Left ventricle myocardium inferior (tissue), 1 donor: ENCODE measurements at regions not wholly inside any gene's neighbourhood (a gene's known extent, or its start where the extent isn't known, plus 50 kb on each side); places are given as distances from the start of the nearest gene placed in this dataset.

Source experiments
- DNase-seq: peaks from one replicate; pipeline ENCODE4 v3.0.0-alpha.2; 2020
- H3K27ac ChIP-seq: fragments of 200-600 bp; replicated peaks from 2 replicates; pipeline ENCODE4 v1.8.0; 2021
- H3K27me3 ChIP-seq: fragments of 200-600 bp; 2 replicates; pipeline ENCODE4 v1.8.0; 2021; ENCODE audit warnings: low read depth
- H3K36me3 ChIP-seq: fragments of 200-600 bp; 2 replicates; pipeline ENCODE4 v1.8.0; 2021
- H3K4me1 ChIP-seq: fragments of 200-600 bp; 2 replicates; pipeline ENCODE4 v1.8.0; 2021
- H3K4me3 ChIP-seq: fragments of 200-600 bp; 2 replicates; pipeline ENCODE4 v1.8.0; 2021; ENCODE audit warnings: mild to moderate bottlenecking, moderate library complexity
- H3K9me3 ChIP-seq: fragments of 200-600 bp; replicated peaks from 2 replicates; pipeline ENCODE4 v1.8.0; 2021
- intact Hi-C: fragments of 100-400 bp; cut with micrococcal nuclease; formaldehyde crosslinking; loops from one replicate; pipeline ENCODE4 v1.11.0; 2022
- TF ChIP-seq, protein P1 (sequence below): fragments of 200-600 bp; IDR thresholded peaks from 2 replicates; pipeline ENCODE4 v1.8.0; 2021; ENCODE audit warnings: antibody characterized with exemption, mild to moderate bottlenecking, borderline replicate concordance
- donor health status: DM: no; HTN: yes; CAD: no; lungs with severe emphysema.

DNA sequence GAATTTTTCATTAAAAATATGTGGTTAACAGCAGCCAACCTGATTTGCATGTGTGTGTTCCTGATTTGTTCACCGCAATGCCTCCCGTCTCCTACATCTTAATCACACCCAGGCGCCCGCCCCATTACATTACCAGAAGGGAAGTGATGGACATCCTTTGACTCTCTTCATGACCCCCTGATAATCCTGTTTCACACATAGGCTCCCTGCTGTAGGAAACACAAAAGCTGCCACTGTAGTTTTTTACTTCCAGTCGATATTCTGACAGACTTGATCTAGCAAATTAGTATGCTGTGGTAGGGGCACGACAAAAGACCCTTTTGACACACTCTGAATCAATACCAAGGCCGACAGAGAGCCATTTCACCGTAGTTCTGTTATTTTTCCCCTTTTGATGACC lies 287.8 kb upstream of the ISL1 start:
- no peak overlapping the region for H3K4me3 ChIP-seq
- TF ChIP-seq, protein P1, sequence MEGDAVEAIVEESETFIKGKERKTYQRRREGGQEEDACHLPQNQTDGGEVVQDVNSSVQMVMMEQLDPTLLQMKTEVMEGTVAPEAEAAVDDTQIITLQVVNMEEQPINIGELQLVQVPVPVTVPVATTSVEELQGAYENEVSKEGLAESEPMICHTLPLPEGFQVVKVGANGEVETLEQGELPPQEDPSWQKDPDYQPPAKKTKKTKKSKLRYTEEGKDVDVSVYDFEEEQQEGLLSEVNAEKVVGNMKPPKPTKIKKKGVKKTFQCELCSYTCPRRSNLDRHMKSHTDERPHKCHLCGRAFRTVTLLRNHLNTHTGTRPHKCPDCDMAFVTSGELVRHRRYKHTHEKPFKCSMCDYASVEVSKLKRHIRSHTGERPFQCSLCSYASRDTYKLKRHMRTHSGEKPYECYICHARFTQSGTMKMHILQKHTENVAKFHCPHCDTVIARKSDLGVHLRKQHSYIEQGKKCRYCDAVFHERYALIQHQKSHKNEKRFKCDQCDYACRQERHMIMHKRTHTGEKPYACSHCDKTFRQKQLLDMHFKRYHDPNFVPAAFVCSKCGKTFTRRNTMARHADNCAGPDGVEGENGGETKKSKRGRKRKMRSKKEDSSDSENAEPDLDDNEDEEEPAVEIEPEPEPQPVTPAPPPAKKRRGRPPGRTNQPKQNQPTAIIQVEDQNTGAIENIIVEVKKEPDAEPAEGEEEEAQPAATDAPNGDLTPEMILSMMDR = no peak
- H3K4me1 ChIP-seq = no peaks in the 10 kb centered on the region
- H3K27ac ChIP-seq = no peak overlapping the region
- no peaks in the 10 kb centered on the region for H3K27me3 ChIP-seq
- H3K36me3 ChIP-seq = no peaks in the 10 kb centered on the region
- no peak for DNase-seq
- intact Hi-C loops = no loop called here
- no peaks in the 10 kb centered on the region for H3K9me3 ChIP-seq

DNA sequence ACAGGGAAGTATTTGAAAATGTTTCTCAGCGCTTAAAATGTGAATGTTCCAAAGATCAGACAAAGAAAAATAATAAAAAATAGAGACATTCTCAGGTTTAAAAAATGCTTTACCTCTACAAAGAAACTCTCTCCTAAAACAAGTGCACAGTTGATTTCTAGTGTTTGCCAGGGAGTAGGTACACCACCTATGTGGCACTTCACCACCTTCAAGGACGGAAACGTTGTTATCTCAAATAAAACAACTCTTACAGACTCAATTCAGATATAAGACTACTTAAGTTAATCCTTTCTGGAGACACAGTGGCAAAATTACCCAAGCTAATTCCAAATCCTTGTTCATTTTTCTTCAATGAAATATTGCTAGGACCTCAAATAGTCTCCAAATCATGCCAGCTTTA lies 286.4 kb upstream of the ISL1 start:
- H3K27ac ChIP-seq = no peak overlapping the region
- H3K4me1 ChIP-seq = no peaks in the 10 kb centered on the region
- H3K9me3 ChIP-seq = no peaks in the 10 kb centered on the region
- no peaks in the 10 kb centered on the region for H3K27me3 ChIP-seq
- intact Hi-C loops = no loop called here
- TF ChIP-seq, protein P1 = no peak
- no peak for DNase-seq
- no peaks in the 10 kb centered on the region for H3K36me3 ChIP-seq
- no peak overlapping the region for H3K4me3 ChIP-seq

DNA sequence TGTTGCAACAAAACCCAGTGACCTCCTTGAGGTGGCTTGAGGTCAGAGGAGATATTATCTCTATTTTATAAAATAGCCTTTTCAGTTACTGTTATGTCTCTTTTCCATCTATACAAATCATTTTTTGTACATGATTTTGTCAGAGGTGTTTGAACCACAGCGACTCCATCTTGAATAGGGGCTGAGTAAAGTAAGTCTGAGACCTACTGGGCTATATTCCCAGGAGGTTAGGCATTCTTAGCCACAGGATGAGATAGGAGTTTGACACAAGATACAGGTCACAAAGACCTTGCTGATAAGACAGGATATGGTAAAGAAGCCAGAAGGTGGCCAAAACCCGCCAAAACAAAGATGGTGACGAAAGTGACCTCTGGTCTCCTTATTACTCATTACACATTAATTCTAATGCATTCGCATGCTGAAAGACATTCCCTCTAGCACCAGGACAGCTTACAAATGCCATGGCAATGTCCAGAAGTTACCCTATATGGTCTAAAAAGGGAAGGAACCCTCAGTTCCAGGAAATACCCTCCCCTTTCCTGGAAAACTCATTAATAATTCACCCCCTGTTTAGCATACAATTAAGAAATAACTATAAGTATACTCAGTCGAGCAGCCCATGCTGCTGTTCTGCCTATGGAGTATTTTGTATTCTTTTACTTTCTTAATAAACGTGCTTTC lies 283.9 kb upstream of the ISL1 start:
- intact Hi-C loops = no loop called here
- H3K27me3 ChIP-seq = no peaks in the 10 kb centered on the region
- no peak overlapping the region for H3K27ac ChIP-seq
- no peak for DNase-seq
- H3K4me1 ChIP-seq = no peaks in the 10 kb centered on the region
- TF ChIP-seq, protein P1 = no peak
- H3K36me3 ChIP-seq = no peaks in the 10 kb centered on the region
- H3K4me3 ChIP-seq = no peak overlapping the region
- no peaks in the 10 kb centered on the region for H3K9me3 ChIP-seq

DNA sequence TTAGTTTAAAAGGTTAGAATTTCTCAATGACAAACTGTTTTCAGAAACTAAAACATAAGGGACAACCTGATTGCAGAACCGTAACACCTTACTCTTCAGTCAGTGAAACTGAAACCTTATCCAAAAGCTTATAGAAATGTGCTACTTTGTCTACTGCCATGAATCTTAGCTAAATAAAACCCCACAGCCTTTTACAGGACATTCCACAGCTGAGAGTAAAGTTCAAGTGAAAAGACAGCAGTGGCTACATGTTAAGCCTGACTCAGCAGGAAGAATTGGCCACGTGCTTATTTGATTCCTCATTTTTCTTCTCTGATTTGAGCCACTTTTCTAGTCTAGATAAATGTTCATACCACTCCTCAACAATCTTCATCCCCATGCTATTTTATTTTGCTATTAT lies 278.7 kb upstream of the ISL1 start:
- H3K27ac ChIP-seq = no peak overlapping the region
- peaks cover 5% of the 10 kb centered on the region for H3K9me3 ChIP-seq
- DNase-seq = no peak
- no peaks in the 10 kb centered on the region for H3K36me3 ChIP-seq
- H3K4me3 ChIP-seq = no peak overlapping the region
- H3K27me3 ChIP-seq = no peaks in the 10 kb centered on the region
- TF ChIP-seq, protein P1 = no peak
- intact Hi-C loops = no loop called here
- no peaks in the 10 kb centered on the region for H3K4me1 ChIP-seq

DNA sequence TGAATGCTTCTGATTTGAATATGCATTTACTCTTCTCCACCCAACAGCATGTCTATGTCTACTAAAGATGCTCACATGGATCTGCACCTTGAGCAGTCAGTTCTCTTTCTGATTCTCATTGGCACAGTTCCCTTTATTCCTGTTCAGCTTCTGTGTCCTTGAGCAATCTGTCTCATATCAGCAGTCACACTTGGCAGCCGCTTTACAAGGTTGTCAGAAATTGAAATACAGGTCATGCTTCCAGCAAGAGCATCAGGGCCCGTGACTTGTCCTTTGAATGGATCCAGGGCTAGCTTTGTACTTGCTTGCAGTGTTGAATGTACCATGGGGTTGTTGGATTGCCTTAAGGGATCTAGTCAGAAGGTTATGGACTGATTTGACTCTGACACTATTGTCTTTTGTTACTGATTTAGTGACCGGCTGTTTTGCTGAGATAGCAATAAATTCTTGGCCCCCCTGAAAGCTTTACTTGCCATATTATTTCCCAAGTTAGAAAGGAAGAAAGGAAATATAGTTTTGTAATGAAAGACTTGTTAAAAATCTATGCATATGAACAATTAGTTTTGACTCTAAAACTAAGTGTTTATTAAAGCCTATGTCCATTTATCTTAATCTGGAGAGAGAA lies 273.4 kb upstream of the ISL1 start:
- H3K27ac ChIP-seq = no peak overlapping the region
- peaks cover 5% of the 10 kb centered on the region for H3K9me3 ChIP-seq
- TF ChIP-seq, protein P1 = no peak
- no peaks in the 10 kb centered on the region for H3K4me1 ChIP-seq
- H3K4me3 ChIP-seq = no peak overlapping the region
- H3K27me3 ChIP-seq = no peaks in the 10 kb centered on the region
- no peak for DNase-seq
- no peaks in the 10 kb centered on the region for H3K36me3 ChIP-seq
- intact Hi-C loops = no loop called here
